Gastroesophageal sphincter (tissue), 4 donors: ENCODE measurements at regions not wholly inside any gene's neighbourhood (a gene's known extent, or its start where the extent isn't known, plus 50 kb on each side); places are given as distances from the start of the nearest gene placed in this dataset.

Source experiments
- ATAC-seq: fragments of 150-250 bp; one replicate; pipeline ENCODE4 v1.9.1; 2016; ENCODE audit warnings: mild to moderate bottlenecking, moderate library complexity
- H3K27ac ChIP-seq, 4 donors: fragments of 200-600 bp; sonication (generic) in 3 of 4; 1 replicate in 3 of 4; 2 replicates in 1 of 4; pipeline ENCODE4 v1.5.1; 2016 to 2019
- H3K27me3 ChIP-seq: fragments of 200-600 bp; sonication (generic); one replicate; pipeline ENCODE4 v1.5.1; 2019
- H3K36me3 ChIP-seq, 2 donors: fragments of 200-600 bp; sonication (generic); one replicate each; pipeline ENCODE4 v1.5.1; 2019; ENCODE audit warnings: control low read depth in 1 of 2
- H3K4me1 ChIP-seq, 3 donors: fragments of 200-600 bp; sonication (generic); 1 replicate in 2 of 3; 2 replicates in 1 of 3; pipeline ENCODE4 v1.5.1; 2016 to 2019; ENCODE audit warnings: control low read depth in 2 of 3
- H3K4me3 ChIP-seq, 2 donors: fragments of 200-600 bp; sonication (generic); one replicate each; pipeline ENCODE4 v1.5.1; 2019; ENCODE audit warnings: mild to moderate bottlenecking in 1 of 2, moderate library complexity in 1 of 2
- H3K9me3 ChIP-seq, 3 donors: fragments of 200-600 bp; sonication (generic); one replicate each; pipeline ENCODE4 v1.5.1; 2017 to 2019; ENCODE audit warnings: control low read depth in 2 of 3
- EP300 ChIP-seq: sonication (generic); formaldehyde crosslinking; IDR thresholded peaks from one replicate; pipeline ENCODE4 v1.6.1; 2017; ENCODE audit warnings: antibody characterized with exemption, mild to moderate bottlenecking
- POLR2A ChIP-seq, 2 donors: fragments of 450-650 bp; IDR thresholded peaks; one replicate each; pipeline ENCODE4 v1.6.1; 2017; ENCODE audit warnings: antibody characterized with exemption in 2 of 2, mild to moderate bottlenecking in 2 of 2, moderate library complexity in 1 of 2
- POLR2AphosphoS5 ChIP-seq: sonication (generic); formaldehyde crosslinking; IDR thresholded peaks from one replicate; pipeline ENCODE4 v1.6.1; 2017; ENCODE audit warnings: antibody characterized with exemption
- WGBS, 2 donors: methylation state at CpG; one replicate each; pipeline ENCODE4 v1.1.5; 2018; ENCODE audit warnings: low coverage in 1 of 2; 5-methylcytosine and 5-hydroxymethylcytosine counted together
- TF ChIP-seq, protein P1 (sequence below), 4 experiments: fragments of 200-600 bp in 2 of 4; fragments of 450-650 bp in 2 of 4; sonication (generic) in 1 of 4; IDR thresholded peaks; one replicate each; pipeline ENCODE4 v1.5.1; 2017 to 2019; ENCODE audit warnings: antibody characterized with exemption in 4 of 4, mild to moderate bottlenecking in 2 of 4, moderate library complexity in 2 of 4

DNA sequence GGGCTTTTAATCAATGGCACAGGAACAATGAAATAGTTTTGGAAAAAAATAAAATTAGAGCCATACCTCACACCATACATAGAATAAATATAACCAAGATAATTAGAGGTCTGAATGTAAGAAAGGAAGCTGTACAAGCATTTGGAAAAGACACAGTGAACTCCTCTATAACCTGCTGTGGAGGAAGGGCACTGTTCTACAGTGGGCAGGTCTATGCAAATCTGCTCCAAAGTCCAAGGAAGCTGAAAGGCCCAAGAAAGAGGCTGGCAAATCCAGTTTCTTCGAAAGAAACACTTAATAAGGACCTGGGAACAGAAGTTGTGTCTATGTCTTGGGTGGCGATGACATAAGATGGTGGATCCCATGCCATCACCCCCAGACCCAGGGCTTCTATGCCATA, 169.4 kb upstream of the RALGAPA2 start:
- no peak for ATAC-seq
- Histone ChIP-seq H3K4me3 (no peak overlapping the region), H3K27ac (no peak overlapping the region), H3K4me1 (no peaks in the 10 kb centered on the region), H3K9me3 (no peaks in the 10 kb centered on the region), H3K36me3 (no peaks in the 10 kb centered on the region), H3K27me3 (peaks cover 23% of the 10 kb centered on the region)
- no peak for TF ChIP-seq POLR2AphosphoS5
- no peak for TF ChIP-seq EP300
- TF ChIP-seq, protein P1, sequence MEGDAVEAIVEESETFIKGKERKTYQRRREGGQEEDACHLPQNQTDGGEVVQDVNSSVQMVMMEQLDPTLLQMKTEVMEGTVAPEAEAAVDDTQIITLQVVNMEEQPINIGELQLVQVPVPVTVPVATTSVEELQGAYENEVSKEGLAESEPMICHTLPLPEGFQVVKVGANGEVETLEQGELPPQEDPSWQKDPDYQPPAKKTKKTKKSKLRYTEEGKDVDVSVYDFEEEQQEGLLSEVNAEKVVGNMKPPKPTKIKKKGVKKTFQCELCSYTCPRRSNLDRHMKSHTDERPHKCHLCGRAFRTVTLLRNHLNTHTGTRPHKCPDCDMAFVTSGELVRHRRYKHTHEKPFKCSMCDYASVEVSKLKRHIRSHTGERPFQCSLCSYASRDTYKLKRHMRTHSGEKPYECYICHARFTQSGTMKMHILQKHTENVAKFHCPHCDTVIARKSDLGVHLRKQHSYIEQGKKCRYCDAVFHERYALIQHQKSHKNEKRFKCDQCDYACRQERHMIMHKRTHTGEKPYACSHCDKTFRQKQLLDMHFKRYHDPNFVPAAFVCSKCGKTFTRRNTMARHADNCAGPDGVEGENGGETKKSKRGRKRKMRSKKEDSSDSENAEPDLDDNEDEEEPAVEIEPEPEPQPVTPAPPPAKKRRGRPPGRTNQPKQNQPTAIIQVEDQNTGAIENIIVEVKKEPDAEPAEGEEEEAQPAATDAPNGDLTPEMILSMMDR (IDR thresholded peaks at IDR 0.05), result no peak
- no peak for TF ChIP-seq POLR2A (IDR thresholded peaks at IDR 0.05)
- 81 to 89% methylated on average over 2 of the region's 2 CpGs for WGBS, 2 donors

DNA sequence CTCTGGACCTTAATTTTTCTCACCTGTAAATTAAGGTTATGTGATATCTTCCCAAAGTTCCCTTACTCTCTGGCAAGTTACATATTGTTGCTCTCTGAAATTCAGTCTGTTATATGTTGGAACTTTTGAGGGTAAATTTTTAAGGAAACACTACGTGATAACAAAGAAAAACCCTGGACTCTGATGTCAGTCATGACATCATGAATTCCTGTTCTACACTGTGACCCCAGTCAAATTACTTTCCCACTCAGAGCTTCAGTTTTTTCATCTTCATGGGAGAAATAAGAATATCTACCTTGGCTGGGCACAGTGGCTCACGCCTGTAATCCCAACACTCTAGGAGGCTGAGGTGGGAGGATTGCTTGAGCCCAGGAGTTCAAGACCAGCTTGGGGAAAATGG, 164.6 kb upstream of the RALGAPA2 start:
- Histone ChIP-seq H3K4me1 (no peaks in the 10 kb centered on the region), H3K36me3 (no peaks in the 10 kb centered on the region), H3K27ac (no peak overlapping the region), H3K4me3 (no peak overlapping the region), H3K27me3 (peaks cover 31% of the 10 kb centered on the region), H3K9me3 (no peaks in the 10 kb centered on the region)
- no peak for ATAC-seq
- TF ChIP-seq POLR2A (IDR thresholded peaks at IDR 0.05) (no peak), EP300 (no peak), POLR2AphosphoS5 (no peak)
- TF ChIP-seq, protein P1 (IDR thresholded peaks at IDR 0.05), result no peak
- 65 to 75% methylated on average over 2 of the region's 2 CpGs for WGBS, 2 donors

DNA sequence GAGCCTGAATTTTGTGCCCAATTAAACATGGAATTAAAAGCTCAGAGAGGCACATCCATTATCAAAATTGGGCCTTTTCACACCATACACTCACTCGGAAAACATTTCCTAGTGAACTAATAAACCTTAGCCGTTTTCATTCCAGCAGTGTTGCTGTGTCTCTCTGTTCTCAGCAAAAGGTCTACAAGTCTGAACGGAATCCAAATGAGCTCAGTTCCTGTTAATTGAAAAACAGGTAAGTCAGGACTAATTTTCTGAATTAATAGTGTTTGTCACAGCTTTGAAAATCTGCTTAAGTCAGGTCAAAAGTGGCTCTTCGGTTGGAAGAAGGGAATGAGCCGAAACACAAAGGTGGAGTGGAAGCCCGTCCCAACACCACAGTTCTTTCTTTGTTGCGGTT, 163.3 kb upstream of the RALGAPA2 start:
- ATAC-seq, result no peak
- Histone ChIP-seq H3K4me1 (no peaks in the 10 kb centered on the region), H3K9me3 (no peaks in the 10 kb centered on the region), H3K27ac (no peak overlapping the region), H3K27me3 (peaks cover 39% of the 10 kb centered on the region), H3K36me3 (no peaks in the 10 kb centered on the region), H3K4me3 (no peak overlapping the region)
- TF ChIP-seq EP300 (no peak), POLR2A (IDR thresholded peaks at IDR 0.05) (no peak), POLR2AphosphoS5 (no peak)
- TF ChIP-seq, protein P1 (IDR thresholded peaks at IDR 0.05), result no peak
- 65 to 76% methylated on average over 6 to 7 of the region's 7 CpGs for WGBS, 2 donors

DNA sequence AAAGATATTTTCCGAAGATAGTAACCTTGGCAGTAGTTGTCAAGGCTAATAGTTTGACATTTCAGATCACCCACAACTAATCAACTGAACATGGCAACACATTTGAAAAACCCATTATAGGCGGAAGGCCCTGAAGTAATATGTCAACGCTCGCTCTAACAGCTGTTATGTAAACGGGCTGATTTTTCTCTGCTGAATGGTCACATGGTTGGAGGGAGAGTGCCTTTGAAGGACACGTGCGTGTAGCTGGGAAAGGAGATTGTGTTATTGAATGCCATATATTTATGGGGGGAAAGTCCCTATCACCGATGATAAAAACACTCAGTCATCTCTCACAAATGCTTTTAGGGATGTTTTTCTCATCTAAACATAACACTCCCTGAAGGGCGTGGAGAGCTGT, 160.0 kb upstream of the RALGAPA2 start:
- WGBS, 2 donors, result 22 to 24% methylated on average over 8 to 9 of the region's 9 CpGs
- Histone ChIP-seq H3K36me3 (no peaks in the 10 kb centered on the region), H3K27ac (no peak overlapping the region), H3K4me1 (no peaks in the 10 kb centered on the region), H3K9me3 (no peaks in the 10 kb centered on the region), H3K27me3 (peaks cover 31% of the 10 kb centered on the region), H3K4me3 (no peak overlapping the region)
- TF ChIP-seq, protein P1 (IDR thresholded peaks at IDR 0.05), result no peak
- TF ChIP-seq POLR2AphosphoS5 (no peak), EP300 (no peak), POLR2A (IDR thresholded peaks at IDR 0.05) (no peak)
- ATAC-seq, result no peak

DNA sequence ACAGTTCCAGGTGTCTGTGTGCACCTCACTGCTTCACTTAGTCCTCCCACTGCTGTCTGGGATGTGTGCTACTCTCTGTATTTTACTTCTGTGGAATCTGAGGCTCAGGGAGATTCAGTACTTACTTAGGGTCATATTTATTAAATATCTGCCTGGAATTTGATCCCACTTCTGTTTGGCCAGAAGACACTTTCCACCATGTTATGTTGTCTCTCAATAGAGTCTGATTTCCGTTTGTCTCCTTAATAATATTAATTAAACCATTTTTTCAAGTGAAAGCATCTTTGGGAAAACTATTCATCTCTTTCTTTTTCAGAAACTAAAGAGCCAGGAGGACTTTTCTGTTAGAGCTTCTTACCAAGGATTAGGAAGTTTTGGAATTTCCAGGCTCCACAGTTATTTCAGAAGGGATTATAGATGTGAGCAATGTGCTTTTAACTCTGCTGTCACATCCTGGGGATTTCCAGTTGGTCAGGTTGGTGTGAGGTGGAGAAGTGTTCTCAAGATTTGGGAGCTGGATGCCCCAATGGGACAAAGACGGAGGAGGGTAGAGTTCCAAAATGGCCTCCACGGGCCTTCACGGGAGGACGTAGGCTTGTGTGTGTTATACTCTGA, 156.8 kb upstream of the RALGAPA2 start:
- no peak for TF ChIP-seq POLR2A (IDR thresholded peaks at IDR 0.05)
- TF ChIP-seq, protein P1 (IDR thresholded peaks at IDR 0.05), result no peak
- no peak for TF ChIP-seq POLR2AphosphoS5
- TF ChIP-seq EP300, result no peak
- Histone ChIP-seq H3K4me3 (no peak overlapping the region), H3K36me3 (no peaks in the 10 kb centered on the region), H3K9me3 (no peaks in the 10 kb centered on the region), H3K27ac (no peak overlapping the region), H3K4me1 (no peaks in the 10 kb centered on the region), H3K27me3 (peaks cover 21% of the 10 kb centered on the region)
- ATAC-seq, result no peak
- 11 to 78% methylated on average over 1 to 5 of the region's 5 CpGs for WGBS, 2 donors
